CD4-positive, alpha-beta T cell (primary cell): ENCODE measurements at regions not wholly inside any gene's neighbourhood (a gene's known extent, or its start where the extent isn't known, plus 50 kb on each side); places are given as distances from the start of the nearest gene placed in this dataset.

Experiments used
- ATAC-seq: fragments of 200-7000 bp; cut with Tn5 transposase; one replicate; pipeline ENCODE4 v1.10.0; 2022; ENCODE audit warnings: mild to moderate bottlenecking; ENCODE audit not compliant: poor library complexity
- CTCF ChIA-PET: fragments of 350-600 bp; sonication (Branson Sonifier 250); formaldehyde crosslinking; loops from one replicate; lab custom pipeline; 2021; ENCODE audit warnings: antibody characterized with exemption, inconsistent platforms; lab: Charles Lee
- POLR2A ChIA-PET: fragments of 350-600 bp; sonication (Branson Sonifier 250); formaldehyde crosslinking; loops from one replicate; lab custom pipeline; 2021; ENCODE audit warnings: antibody characterized with exemption, inconsistent platforms; lab: Charles Lee
- DNase-seq, 14 experiments: peaks; one replicate each; pipeline ENCODE4 v3.0.0-alpha.2; 2013 to 2020; ENCODE audit warnings: mixed read lengths in 2 of 14
- H3K27ac ChIP-seq, 2 donors: one replicate each; pipeline versions ENCODE4 v1.5.1 to v1.7.0; 2013; ENCODE audit warnings: low read length in 2 of 2, low read depth in 1 of 2, mild to moderate bottlenecking in 1 of 2
- H3K27me3 ChIP-seq, 2 experiments: 1 replicate in 1 of 2; 2 replicates in 1 of 2; pipeline versions ENCODE4 v1.6.1 to v1.7.0; 2013; ENCODE audit warnings: low read length in 2 of 2, control low read depth in 1 of 2, mild to moderate bottlenecking in 1 of 2, moderate library complexity in 1 of 2; ENCODE audit not compliant: insufficient read depth in 2 of 2, control insufficient read depth in 1 of 2
- H3K36me3 ChIP-seq: one replicate; pipeline ENCODE4 v1.6.1; 2013; ENCODE audit warnings: low read length, control low read depth; ENCODE audit not compliant: insufficient read depth
- H3K4me1 ChIP-seq: one replicate; pipeline ENCODE4 v1.6.1; 2013; ENCODE audit warnings: low read length, control low read depth; ENCODE audit not compliant: insufficient read depth
- H3K4me3 ChIP-seq: one replicate; pipeline ENCODE4 v1.5.1; 2013; ENCODE audit warnings: mild to moderate bottlenecking, low read length, moderate library complexity
- H3K9me3 ChIP-seq, 2 experiments: 1 replicate in 1 of 2; 2 replicates in 1 of 2; pipeline versions ENCODE4 v1.6.1 to v1.7.0; 2013; ENCODE audit warnings: low read length in 2 of 2, mild to moderate bottlenecking in 2 of 2, control low read depth in 1 of 2, moderate library complexity in 1 of 2; ENCODE audit not compliant: control insufficient read depth in 1 of 2, insufficient read depth in 1 of 2
- H3K27ac Mint-ChIP-seq: one replicate; pipeline ENCODE4 v1.8.0; 2020; ENCODE audit warnings: mixed read lengths
- H3K27me3 Mint-ChIP-seq: one replicate; pipeline ENCODE4 v1.8.0; 2021; ENCODE audit warnings: mixed read lengths
- H3K36me3 Mint-ChIP-seq: one replicate; pipeline ENCODE4 v1.8.0; 2021; ENCODE audit warnings: low read depth, mixed read lengths
- H3K4me1 Mint-ChIP-seq: one replicate; pipeline ENCODE4 v1.8.0; 2021; ENCODE audit warnings: low read depth, mixed read lengths
- H3K4me3 Mint-ChIP-seq: one replicate; pipeline ENCODE4 v1.8.0; 2020; ENCODE audit warnings: mild to moderate bottlenecking, mixed read lengths
- H3K9me3 Mint-ChIP-seq: one replicate; pipeline ENCODE4 v1.8.0; 2020; ENCODE audit warnings: mixed read lengths
- CTCF ChIP-seq: fragments of 200-600 bp; IDR thresholded peaks from one replicate; pipeline ENCODE4 v1.8.0; 2022; ENCODE audit warnings: antibody characterized with exemption, mild to moderate bottlenecking
- intact Hi-C, 2 experiments: fragments of 100-400 bp; cut with DNase I in 1 of 2; cut with micrococcal nuclease in 1 of 2; formaldehyde crosslinking; loops; one replicate each; pipeline versions ENCODE4 v1.15.1 to v1.9.0; 2023 to 2025; cut with DNase I, micrococcal nuclease

DNA sequence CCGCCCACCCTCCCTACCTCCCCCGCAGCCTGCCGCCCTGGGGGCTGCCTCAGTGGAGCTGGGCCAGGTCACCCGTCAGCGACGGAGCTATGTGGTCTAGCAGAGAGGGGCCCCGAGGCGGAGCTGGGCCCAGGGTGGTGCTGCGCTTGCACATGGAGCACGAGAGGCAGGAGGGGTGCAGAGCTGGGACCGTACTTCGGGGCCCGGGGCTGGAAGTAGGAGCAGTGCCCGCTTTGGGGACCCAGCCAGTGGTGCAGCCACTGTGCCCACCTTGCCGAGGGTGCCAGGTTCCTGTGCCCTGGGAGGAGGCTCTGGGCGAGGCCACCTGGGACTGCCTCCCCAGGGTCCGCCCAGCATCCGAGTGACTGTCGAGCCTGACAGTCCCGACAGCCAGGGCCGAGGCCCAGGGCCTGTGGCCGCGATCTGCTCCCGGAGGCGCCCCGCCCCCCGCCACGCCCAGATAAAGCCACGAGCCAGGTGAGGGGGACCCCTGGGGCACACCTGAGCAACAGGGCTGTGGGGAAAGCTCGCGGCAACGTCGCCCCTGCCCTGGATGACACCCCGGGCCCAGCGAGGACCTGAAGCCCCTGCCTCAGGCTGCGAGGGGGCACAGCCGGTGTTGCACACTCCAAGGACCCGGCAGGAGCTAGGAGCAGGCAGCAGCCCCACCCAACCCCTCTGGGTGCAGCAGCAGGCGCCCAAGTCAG, 117.5 kb downstream of the DNAAF6 start:
- Histone ChIP-seq H3K27ac (no peak overlapping the region), H3K27me3 (peaks cover 0 to 2% of the 10 kb centered on the region in 2 experiments), H3K4me1 (no peaks in the 10 kb centered on the region), H3K36me3 (no peaks in the 10 kb centered on the region), H3K4me3 (no peak overlapping the region), H3K9me3 (no peaks in the 10 kb centered on the region)
- H3K9me3 Mint-ChIP-seq, result no peaks in the 10 kb centered on the region
- intact Hi-C loops, result no loop called here
- H3K4me1 Mint-ChIP-seq, result no peaks in the 10 kb centered on the region
- no peak overlapping the region for H3K4me3 Mint-ChIP-seq
- TF ChIP-seq CTCF, result no peak
- no peaks in the 10 kb centered on the region for H3K36me3 Mint-ChIP-seq
- no peaks in the 10 kb centered on the region for H3K27me3 Mint-ChIP-seq
- H3K27ac Mint-ChIP-seq, result no peak overlapping the region
- DNase-seq, result no peak
- POLR2A ChIA-PET, result no interaction called here
- CTCF ChIA-PET, result no interaction called here
- no peak for ATAC-seq

DNA sequence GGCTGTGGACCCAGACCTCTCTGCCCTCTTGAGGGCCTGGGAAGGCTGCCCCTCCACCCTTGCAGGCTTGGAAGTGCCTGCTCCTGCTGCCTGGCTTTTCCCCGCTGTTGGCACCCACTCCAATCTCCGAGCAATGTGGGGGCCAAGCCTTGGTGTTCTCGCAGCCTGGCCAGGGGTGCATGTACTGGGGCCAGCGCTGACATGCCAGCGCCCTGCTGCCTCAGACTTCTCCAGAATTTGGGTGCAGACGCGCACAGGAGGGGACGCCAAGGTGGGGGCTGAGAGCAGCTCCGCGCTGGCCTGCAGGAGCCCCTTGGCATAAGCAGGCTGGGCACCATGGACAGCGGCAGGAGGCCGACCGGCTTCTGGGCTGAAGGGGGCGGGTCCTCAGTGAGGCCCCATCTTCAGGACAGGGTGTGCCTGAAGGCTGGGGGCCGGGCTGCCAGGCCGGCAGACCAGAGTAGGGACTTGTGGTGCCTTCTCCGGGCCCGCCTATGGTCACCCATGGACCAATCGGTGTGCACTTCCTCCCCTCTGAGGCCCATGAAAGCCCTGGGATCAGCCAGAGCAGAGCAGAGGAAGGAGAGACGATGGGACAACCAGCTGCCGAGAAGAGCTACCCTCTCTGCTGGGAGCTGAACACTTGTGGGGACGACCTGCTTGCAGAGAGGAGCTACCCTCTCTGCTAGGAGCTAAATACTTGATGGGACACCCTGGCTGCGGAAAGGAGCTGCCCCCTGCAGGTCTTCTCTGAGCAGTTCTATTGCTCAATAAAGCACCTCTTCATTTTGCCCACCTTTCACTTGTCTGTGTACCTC, 118.3 kb downstream of the DNAAF6 start:
- POLR2A ChIA-PET, result no interaction called here
- H3K4me3 Mint-ChIP-seq, result no peak overlapping the region
- Histone ChIP-seq H3K27ac (no peak overlapping the region), H3K9me3 (no peaks in the 10 kb centered on the region), H3K4me3 (no peak overlapping the region), H3K27me3 (peaks cover 0 to 2% of the 10 kb centered on the region in 2 experiments), H3K36me3 (no peaks in the 10 kb centered on the region), H3K4me1 (no peaks in the 10 kb centered on the region)
- H3K27ac Mint-ChIP-seq, result no peak overlapping the region
- DNase-seq (peak in 3 of 14 experiments; percentile 1 to 7 (median 2)), ATAC-seq (no peak)
- no peaks in the 10 kb centered on the region for H3K4me1 Mint-ChIP-seq
- no peak for TF ChIP-seq CTCF
- no peaks in the 10 kb centered on the region for H3K9me3 Mint-ChIP-seq
- intact Hi-C loops, result no loop called here
- H3K36me3 Mint-ChIP-seq, result no peaks in the 10 kb centered on the region
- no peaks in the 10 kb centered on the region for H3K27me3 Mint-ChIP-seq
- CTCF ChIA-PET, result no interaction called here

GRCh38 chrX:107325467-107325866, 119.1 kb downstream of the DNAAF6 start:
- Histone ChIP-seq H3K4me3 (no peak overlapping the region), H3K27ac (no peak overlapping the region), H3K4me1 (no peaks in the 10 kb centered on the region), H3K36me3 (no peaks in the 10 kb centered on the region), H3K27me3 (peaks cover 0 to 2% of the 10 kb centered on the region in 2 experiments), H3K9me3 (no peaks in the 10 kb centered on the region)
- CTCF ChIA-PET, result no interaction called here
- DNase-seq, result no peak
- TF ChIP-seq CTCF, result no peak
- Mint-ChIP-seq H3K4me1 (no peaks in the 10 kb centered on the region), H3K9me3 (no peaks in the 10 kb centered on the region), H3K36me3 (no peaks in the 10 kb centered on the region), H3K27me3 (no peaks in the 10 kb centered on the region), H3K4me3 (no peak overlapping the region), H3K27ac (no peak overlapping the region)
- no peak for ATAC-seq
- POLR2A ChIA-PET, result no interaction called here
- intact Hi-C loops, result no loop called here
